HG02981 (cell line): ENCODE measurements at regions not wholly inside any gene's neighbourhood (a gene's known extent, or its start where the extent isn't known, plus 50 kb on each side); places are given as distances from the start of the nearest gene placed in this dataset.

Source experiments
- ATAC-seq: cut with Tn5 transposase; IDR thresholded peaks from one replicate; pipeline ENCODE4 v1.9.1; 2021; ENCODE audit warnings: mild to moderate bottlenecking, moderate library complexity; ENCODE audit not compliant: unreplicated experiment

DNA sequence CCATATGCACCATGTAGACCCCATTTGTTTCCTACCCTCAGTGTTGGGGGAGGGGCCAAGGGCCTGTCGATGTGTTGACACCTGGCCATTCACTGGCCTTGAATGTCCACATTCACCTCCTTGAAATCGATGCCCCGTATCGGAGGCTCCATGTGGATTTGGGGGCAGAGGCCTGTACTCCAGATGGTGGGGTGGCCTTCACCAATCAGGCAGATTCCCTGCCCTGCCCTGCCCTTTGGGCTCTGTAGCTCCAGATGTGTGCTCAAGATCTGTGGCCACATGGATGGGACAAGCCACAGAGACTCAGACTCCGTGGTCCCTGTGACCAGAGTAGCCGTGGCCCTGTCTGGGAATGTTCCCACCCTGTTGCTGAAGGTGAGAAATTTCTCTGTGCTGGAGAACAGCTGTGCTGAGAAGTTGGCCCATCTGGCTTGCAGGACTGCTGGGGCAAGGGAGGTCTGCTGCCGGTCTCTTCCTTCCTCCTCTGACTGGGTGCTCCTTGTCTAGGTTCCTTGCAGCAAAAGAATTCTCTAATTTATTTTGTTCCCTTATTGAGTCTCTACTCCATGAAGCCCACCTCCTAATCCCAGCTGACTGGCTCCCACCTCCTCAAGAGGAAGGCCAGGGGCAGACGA is 221.3 kb downstream of the SEC14L1 start:
- ATAC-seq, result no peak

DNA sequence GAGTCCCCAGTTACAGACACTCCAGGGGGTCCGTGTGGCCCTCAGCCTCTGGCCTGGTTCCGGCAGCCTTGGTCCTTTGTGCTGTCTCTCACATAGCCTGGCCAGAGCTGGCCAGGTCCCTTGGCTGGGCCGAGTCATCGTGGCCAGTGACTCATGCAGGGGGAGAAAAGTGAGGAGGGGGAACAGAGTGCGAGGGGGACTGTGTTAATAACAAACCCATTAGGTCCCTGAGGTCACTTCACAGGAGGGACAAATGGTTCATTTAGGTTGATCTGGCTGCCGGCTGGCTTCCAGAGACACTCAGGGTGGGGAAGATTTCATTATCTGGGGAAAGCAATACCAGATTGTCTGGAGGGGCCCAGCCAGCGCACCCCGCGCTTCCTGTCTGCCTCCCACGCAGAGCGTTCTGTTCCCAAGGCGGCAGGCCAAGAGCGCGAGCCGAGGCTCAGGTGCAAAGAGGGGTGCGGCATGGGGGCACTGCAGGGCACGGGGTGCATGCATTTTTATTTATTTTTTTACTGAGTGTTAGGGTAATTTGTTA is 223.1 kb downstream of the SEC14L1 start:
- no peak for ATAC-seq

DNA sequence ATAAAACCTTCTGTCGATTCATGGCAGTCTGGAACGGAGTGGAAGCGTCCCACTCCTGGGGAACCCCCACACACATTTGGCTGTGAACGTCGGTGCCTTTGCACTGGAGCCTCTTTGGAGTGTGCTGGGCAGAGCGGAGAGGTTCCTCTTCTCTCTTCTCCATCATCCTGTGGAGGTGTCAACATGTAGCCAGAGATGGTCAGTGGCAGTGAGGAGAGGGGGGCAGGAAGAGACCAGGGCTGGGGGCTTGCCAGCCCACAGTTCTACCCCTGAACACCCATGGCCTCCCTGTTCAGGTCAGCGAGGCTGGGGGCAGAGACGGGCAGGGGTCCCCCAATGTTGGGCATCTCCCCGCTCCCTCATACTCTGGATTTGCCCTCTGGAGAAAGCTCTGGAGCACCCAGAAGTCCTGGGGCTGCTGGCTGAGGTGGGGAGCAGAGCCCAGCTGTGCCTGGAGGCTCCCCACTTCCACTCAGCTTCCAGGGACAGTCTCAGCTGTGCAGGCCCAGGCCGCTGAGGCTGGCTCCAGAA is 223.7 kb downstream of the SEC14L1 start:
- no peak for ATAC-seq

DNA sequence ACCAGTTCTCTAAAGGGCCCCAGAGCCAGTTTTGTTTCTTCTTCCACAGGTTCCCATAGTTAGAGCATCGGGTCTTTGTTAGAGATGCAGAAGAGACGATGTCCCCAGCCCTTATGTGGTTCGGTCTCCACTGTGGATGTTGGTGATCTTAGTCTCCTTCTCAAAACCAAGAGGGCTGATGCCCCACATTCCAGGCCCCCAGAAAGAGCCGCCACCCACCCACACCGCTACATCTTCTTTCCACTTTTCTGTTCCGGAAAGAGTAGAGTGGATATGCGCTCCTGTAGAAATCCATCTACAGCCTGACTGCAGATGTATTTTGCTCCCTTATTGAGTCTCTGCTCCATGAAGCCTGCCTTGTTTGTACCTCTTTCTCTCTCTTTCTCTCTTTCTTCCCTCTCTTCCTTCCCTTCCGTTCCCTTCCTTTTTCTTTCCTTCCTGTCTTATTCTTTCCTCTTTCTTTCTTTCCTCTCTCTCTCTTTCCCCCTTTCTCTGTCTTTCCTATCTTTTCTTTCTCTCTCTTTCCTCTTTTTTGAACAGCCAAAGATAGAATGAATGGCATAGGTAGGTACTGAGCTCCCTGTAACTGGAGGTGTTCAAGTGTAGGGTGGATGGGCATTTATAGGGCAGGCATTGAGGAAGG is 224.3 kb downstream of the SEC14L1 start:
- no peak for ATAC-seq

DNA sequence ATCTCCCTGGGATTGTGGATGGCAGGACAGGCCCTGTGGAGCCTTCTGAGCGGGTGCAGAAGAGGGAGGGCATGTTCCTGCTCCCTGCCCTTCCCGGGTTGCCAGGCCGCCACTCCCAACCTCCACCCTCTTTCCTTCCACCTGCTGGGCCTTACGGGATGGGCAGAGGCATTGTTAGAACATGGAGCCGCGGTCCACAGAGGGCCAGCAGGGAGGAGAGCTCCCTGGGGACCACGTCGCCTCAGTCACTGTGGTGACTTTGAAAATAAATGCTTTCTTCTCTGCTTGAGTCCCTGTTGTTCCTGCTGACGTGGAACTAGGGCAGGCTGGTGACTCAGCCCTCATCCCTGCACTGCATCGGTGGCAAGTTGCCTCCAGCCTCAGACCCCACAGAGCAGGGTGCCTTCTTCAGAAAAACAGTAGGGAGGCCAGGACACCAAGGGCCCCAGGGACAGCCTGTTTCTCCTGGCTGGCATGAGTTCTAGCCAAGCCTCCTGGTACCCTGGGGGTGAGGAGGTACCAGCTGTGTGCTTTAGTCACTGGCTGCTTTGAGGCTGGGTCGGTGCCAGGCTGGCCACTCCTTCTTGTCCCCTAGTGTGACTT is 224.9 kb downstream of the SEC14L1 start:
- ATAC-seq, result no peak

DNA sequence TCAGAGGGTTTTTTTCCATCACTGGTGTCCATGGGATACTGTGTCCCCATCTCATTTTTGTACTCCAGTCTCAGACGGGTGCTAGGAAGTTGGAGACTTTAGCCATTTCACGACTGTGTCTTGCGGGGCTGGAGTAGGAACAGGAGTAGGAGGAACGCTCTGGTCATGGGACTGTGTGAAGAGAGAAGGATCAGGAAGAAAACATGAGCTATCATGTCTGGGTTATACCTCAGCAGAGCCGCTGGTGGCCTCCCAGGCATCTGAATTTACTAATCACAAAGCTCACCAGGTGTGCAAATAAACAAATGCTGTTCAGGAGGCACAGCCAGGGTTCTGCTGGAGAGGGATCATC is 225.4 kb downstream of the SEC14L1 start:
- no peak for ATAC-seq

DNA sequence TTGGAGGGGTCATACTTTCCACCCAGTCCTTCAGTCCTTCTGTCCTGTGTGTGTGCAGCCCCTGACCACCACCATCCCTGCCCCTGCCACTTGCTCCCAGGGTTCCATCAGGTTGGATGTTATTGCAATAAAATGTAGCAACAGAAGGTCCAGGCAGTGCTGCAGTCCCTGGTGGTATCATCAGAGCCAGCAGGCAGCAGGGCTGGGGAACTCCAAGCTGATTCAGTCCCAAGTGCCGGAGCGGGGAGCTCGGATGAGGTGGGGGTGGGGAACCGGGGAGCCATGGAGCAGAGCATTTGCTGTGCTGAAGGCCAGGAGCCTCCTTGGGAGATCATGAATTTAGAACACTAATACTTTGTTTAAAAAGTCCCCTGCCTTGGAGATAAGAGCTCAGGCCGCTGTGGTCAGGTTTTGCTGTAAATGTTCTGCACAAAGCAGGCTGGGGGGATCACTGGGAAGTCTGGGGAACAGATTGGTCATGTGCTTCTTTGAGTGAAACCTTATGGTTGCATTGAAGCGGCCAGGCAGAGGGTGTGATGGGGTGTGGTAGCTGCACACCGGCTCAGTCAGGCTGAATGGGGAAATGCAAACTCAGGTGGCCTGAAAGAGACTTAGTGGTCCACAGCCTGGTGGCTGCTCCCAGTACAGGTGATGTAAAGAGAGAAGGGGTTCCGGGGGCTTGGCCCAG is 225.9 kb downstream of the SEC14L1 start:
- ATAC-seq, result no peak

DNA sequence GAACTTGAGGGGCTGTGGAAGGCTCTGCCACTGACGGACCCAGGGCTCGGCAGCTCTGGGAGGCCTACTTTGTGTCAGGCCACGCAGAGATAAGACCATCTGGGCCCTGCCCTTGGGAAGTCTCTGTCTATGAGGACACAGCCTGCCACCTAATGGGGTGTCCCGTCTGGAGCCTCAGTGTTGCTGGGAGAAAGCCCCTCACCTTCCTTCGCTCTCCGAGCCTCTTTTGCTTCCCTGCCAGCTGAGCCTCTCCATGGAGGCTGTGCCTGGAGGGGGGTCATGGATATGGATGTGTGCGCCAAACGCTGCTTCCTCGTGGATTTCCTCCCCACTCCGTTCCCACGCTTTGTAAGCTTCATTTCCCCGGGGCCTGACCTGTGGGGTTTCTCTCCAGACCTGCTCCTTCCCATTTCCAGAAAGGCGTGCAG is 228.8 kb downstream of the SEC14L1 start:
- no peak for ATAC-seq

DNA sequence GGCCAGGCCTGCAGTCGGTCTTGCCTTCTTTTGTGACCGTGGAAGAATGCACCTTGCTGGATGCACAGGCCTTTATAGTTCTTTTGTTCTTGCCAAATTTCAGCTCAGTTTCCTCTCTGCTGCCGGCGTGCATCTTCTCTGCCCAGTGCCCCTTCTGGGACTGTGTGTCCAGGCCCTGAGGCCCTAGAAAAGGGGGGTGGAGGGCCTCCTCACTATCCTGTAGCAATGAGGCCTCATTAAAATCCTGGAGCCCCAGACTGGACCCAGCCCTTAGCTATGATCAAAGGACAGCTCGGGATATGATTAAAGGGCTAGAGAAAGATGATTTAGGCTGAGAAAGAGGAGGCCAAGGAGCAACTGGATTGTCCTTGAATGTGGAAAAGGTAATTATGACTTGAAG is 229.8 kb downstream of the SEC14L1 start:
- no peak for ATAC-seq

DNA sequence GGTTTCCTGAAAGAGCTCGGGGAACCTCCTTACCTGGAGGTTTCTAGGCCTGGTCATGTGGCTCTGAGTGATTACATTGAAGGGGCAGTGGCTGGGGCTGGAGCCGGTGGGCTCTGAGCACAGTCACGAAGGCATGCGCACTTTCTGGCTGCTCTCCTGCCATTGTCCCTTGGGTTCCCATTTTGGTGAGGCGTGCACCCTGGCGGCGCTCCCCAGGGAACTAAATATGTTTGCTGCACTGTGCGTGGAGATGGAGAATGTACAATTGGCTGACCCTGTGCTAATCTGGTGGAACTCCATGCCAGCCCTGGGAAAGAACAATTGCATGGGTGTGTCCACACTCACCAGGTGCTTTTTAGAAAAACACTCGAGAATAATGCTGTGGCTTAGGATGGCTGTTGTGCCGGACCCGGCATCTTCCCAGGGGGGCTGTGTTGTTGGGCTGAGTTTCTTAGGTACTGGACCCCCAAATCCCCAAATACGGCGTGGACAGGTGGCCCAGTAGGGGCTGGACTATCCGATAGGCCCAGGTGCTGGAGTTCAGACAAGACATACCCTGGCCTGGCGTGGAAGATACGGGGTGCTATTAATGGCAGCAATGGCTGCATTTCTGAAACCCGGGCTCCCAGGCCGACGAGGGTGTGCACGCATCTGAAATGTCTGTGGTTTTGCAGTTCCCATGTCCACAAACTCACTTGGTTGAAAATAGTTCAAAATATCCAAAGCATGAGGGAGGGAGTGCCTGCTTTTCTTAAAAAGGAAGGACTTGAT is 230.5 kb downstream of the SEC14L1 start:
- ATAC-seq, result no peak

DNA sequence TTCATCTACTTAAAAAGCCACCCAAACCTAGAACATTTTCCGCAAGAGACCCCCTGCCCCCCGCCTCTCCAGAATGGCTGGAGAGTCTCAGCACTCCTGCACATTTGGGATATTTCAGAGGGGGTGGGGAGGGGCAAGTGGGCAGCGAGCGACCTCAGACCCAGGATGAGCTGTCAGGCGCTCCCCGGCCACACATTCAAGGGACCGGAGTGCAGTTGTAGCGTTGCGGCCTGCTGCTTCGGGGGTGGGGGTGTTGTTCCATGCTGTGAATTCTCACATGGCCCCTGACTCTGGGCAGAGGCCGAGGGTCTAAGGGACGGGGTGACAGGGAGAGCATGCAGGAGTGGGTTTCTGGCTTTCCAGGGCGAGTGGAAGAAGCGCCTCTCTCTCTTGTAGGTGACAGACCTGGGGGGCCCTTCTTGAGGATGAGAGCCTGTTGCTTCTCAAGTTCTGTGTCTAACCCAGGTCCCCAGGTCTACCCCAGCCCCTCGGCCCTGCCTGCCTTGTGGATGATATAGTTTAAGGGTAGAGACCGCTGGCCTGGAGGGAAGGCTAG is 231.2 kb downstream of the SEC14L1 start:
- no peak for ATAC-seq

DNA sequence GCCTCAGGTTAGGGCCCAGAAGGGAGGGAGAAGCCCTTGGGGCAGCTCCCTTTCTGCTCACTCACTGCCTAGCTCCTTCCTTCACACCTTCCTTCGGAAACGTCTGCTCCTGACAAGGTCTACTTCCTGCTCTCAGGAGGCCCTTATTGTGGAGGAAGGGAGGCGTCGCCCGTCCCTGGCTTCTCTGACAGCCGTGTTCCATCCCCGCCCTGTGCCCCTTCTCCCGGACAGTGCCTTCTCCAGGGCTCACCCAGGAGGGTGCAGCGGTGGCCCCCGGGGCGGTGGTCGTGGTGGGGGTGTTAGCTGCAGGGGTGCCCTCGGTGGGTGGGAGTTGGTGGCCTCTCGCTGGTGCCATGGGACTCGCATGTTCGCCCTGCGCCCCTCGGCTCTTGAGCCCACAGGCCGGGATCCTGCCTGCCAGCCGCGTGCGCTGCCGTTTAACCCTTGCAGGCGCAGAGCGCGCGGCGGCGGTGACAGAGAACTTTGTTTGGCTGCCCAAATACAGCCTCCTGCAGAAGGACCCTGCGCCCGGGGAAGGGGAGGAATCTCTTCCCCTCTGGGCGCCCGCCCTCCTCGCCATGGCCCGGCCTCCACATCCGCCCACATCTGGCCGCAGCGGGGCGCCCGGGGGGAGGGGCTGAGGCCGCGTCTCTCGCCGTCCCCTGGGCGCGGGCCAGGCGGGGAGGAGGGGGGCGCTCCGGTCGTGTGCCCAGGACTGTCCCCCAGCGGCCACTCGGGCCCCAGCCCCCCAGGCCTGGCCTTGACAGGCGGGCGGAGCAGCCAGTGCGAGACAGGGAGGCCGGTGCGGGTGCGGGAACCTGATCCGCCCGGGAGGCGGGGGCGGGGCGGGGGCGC is 231.9 kb downstream of the SEC14L1 start:
- peak; percentile 50 for ATAC-seq

DNA sequence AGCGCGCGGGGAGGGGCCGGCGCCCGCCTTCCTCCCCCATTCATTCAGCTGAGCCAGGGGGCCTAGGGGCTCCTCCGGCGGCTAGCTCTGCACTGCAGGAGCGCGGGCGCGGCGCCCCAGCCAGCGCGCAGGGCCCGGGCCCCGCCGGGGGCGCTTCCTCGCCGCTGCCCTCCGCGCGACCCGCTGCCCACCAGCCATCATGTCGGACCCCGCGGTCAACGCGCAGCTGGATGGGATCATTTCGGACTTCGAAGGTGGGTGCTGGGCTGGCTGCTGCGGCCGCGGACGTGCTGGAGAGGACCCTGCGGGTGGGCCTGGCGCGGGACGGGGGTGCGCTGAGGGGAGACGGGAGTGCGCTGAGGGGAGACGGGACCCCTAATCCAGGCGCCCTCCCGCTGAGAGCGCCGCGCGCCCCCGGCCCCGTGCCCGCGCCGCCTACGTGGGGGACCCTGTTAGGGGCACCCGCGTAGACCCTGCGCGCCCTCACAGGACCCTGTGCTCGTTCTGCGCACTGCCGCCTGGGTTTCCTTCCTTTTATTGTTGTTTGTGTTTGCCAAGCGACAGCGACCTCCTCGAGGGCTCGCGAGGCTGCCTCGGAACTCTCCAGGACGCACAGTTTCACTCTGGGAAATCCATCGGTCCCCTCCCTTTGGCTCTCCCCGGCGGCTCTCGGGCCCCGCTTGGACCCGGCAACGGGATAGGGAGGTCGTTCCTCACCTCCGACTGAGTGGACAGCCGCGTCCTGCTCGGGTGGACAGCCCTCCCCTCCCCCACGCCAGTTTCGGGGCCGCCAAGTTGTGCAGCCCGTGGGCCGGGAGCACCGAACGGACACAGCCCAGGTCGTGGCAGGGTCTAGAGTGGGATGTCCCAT is 232.8 kb downstream of the SEC14L1 start:
- no peak for ATAC-seq

DNA sequence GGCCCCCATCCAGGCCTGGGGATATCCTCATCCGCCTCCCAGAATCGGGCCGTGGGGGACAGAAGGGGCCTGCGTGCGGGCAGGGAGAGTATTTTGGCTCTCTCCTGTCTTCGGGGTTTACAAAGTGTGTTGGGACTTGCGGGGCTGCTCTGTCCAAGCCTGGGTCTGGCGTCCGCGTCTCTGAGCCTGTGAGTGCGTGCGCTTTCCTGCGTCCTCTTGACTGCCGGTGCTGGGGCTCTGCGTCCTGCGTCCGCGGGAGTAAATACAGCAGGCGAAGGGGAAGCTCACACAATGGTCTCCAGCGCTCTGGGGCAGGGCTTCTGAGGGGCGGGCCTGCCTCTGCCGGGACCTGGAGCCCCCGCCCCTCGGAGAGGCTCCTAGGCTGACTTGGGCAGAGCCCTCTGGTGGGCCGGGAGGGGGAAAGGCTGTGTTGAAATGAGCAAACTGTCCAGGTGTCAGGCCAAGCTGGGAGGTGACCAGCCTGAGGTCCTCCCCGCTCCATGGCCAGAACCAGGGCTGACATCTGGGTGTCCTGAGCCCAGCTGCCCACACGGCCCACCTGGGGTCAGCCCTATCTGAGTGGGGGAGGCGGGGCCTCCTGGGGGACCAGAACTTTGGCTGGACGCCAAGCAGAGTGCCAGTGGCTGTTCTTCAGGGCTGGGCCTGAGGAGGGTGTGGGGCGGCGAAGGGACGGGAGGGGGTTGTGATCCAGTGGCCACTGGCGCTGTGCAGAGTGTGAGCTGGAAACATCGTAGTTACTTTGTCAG is 233.6 kb downstream of the SEC14L1 start:
- no peak for ATAC-seq

DNA sequence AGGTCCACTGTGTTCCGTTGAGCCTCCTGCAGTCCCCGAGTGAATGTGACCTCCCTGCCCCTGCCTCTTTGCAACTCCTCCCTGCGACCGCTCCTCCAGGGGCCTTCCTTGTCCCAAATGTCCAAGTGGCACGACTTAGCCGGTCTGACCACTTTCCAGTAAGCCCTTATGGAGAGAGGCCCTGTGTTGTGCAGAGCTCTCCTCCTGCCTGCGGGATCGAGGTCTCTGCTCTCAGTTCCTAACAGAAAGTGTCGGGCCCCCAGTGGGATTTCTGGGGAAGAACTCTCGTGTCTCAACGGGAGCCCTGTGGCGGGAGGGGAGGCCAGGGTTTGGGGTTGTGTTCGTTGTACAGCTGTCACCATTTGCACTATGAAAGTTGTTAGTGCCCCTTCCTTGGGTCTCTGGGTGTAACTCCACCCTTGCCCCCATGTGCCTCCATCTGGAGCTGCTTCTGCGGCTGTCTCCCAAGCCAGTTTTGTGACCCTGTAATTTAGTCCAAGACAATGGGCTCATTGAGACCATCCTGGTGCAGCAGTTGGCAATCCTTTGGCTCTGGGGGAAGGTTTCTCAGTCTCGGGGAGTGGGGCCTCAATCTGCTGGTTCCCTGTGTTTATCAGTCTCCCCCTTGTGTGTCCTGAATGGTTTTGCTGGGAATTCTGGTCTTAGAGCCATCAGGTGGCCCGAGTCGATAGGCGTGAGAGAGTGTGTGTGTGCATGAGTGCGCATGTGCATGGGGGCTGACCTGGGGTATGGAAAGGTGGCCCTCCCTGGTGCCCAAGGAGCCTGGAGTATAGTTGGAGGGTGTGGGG is 234.5 kb downstream of the SEC14L1 start:
- no peak for ATAC-seq

DNA sequence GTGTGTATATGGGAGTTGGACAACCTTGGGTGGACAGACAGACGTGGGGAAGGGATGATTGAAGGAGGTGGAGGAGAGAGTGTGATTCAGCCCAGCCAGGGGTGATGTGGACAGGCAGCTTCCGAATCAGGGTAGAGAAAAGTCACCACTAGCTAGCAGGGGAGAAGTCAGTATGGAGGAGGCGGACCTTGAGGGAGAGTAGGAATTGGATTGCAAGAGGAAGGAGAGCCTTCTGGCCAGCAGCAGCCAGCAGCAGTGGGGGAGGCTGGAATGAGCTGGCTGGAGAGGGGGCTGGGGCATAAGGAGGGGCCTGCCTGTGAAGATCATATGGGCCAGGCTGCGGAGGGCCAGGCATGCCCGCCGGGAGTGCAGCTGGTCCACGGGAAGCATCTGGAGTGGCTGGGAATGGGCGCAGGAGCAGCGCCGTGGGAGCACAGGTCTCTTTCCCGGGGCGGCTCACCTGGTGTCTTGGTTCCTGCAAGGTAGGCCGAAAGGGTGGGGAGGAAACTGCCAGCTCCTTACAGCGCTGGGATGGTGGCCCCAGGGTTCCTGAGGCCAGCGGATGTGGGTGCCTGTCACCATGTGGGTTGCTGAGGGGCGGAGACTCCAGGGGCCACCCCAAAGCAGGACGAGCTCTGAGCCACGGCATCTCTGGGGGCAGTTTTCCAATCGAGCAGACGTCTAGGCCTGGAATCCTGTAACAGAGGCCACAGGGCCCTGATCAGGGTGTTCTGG is 235.3 kb downstream of the SEC14L1 start:
- no peak for ATAC-seq
